SK-N-SH (cell line): ENCODE measurements at regions not wholly inside any gene's neighbourhood (a gene's known extent, or its start where the extent isn't known, plus 50 kb on each side); places are given as distances from the start of the nearest gene placed in this dataset.
"Not testable (repeated sequence)": the region's sequence is repeated elsewhere in the genome, so short reads cannot be mapped to it uniquely, and the experiment has no call there.

Source experiments
- CTCF ChIP-seq: fragments of 200-600 bp; sonication (generic); IDR thresholded peaks from 2 replicates; pipeline ENCODE4 v1.6.1; 2017; ENCODE audit warnings: antibody characterized with exemption, mild to moderate bottlenecking, moderate library complexity
- EP300 ChIP-seq, 2 experiments: IDR thresholded peaks; 2 replicates each; pipeline versions ENCODE4 v1.4.0 to v1.6.1; 2012; ENCODE audit warnings: borderline replicate concordance in 1 of 2, low read depth in 1 of 2, low read length in 1 of 2
- EZH2phosphoT487 ChIP-seq: fragments of 200-600 bp; sonication (generic); IDR thresholded peaks from 2 replicates; pipeline ENCODE4 v1.6.1; 2017; ENCODE audit warnings: low read depth, mixed run types, mild to moderate bottlenecking, antibody characterized with exemption, moderate library complexity, borderline replicate concordance
- FOXM1 ChIP-seq: IDR thresholded peaks from 2 replicates; pipeline ENCODE4 v1.4.0; 2012; ENCODE audit warnings: low read depth, mild to moderate bottlenecking
- GABPA ChIP-seq: IDR thresholded peaks from 2 replicates; pipeline ENCODE4 v1.4.0; 2012; ENCODE audit warnings: low read depth, mild to moderate bottlenecking
- PBX3 ChIP-seq: IDR thresholded peaks from 2 replicates; pipeline ENCODE4; 2012
- RAD21 ChIP-seq: IDR thresholded peaks from 2 replicates; pipeline ENCODE4 v1.6.1; 2012; ENCODE audit warnings: mild to moderate bottlenecking, low read length
- RFX5 ChIP-seq: IDR thresholded peaks from 2 replicates; pipeline ENCODE4 v1.6.1; 2012; ENCODE audit warnings: mild to moderate bottlenecking, improper control_type of control experiment, low read length
- SIN3A ChIP-seq: IDR thresholded peaks from 2 replicates; pipeline ENCODE4 v1.6.1; 2012; ENCODE audit warnings: low read depth, mild to moderate bottlenecking, low read length, moderate library complexity, borderline replicate concordance
- SMC3 ChIP-seq: IDR thresholded peaks from 2 replicates; pipeline ENCODE4 v1.6.1; 2012; ENCODE audit warnings: low read depth, low read length, improper control_type of control experiment
- TAF1 ChIP-seq: IDR thresholded peaks from 2 replicates; pipeline ENCODE4 v1.6.1; 2012; ENCODE audit warnings: low read depth, mild to moderate bottlenecking, low read length, moderate library complexity, borderline replicate concordance
- TEAD4 ChIP-seq: IDR thresholded peaks from 2 replicates; pipeline ENCODE4 v1.4.0; 2012; ENCODE audit warnings: mild to moderate bottlenecking, borderline replicate concordance; ENCODE audit not compliant: insufficient read depth

DNA sequence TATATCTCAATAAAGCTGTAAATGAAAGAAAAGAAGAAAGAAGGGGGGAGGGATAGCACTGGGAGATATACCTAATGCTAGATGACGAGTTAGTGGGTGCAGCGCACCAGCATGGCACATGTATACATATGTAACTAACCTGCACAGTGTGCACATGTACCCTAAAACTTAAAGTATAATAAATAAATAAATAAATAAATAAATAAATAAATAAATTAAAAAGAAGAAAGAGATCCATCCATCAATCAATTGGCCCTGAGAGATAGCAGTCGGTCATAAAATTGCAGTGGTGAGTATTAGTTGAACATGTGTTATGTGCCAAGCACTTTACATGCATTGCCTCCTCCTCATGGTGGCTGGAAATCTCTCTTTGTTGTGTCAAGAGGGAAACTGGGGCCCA is 95.2 kb upstream of the YWHAQ start:
- not testable (repeated sequence) for TF ChIP-seq CTCF; SMC3; RFX5; TEAD4; EP300 (IDR thresholded peaks at IDR 0.05; ENCODE audit: borderline replicate concordance in 1 of 2, low read depth in 1 of 2, low read length in 1 of 2); EZH2phosphoT487; FOXM1; GABPA; RAD21; TAF1; SIN3A; PBX3
